SU-DHL-6 (cell line): ENCODE measurements at regions not wholly inside any gene's neighbourhood (a gene's known extent, or its start where the extent isn't known, plus 50 kb on each side); places are given as distances from the start of the nearest gene placed in this dataset.

ENCODE experiments used
- H2AFZ ChIP-seq: fragments of 200-600 bp; sonication (generic); 2 replicates; pipeline ENCODE4 v1.6.1; 2014; ENCODE audit warnings: low read depth, mild to moderate bottlenecking, moderate library complexity, mixed read lengths, antibody characterized with exemption, low read length; ENCODE audit not compliant: severe bottlenecking
- H3F3A ChIP-seq: fragments of 200-600 bp; shearing (Covaris generic); 2 replicates; pipeline ENCODE4 v1.6.0; 2016; ENCODE audit warnings: antibody characterized with exemption, mild to moderate bottlenecking; ENCODE audit not compliant: insufficient read depth
- H3K27ac ChIP-seq: fragments of 200-600 bp; sonication (generic); 2 replicates; pipeline ENCODE4 v1.5.1; 2016; ENCODE audit warnings: low read depth, mild to moderate bottlenecking, low read length, moderate library complexity, mixed read lengths
- H3K27me3 ChIP-seq: fragments of 200-600 bp; sonication (generic), shearing (Covaris generic); 2 replicates; pipeline ENCODE4 v1.6.0; 2014; ENCODE audit warnings: mild to moderate bottlenecking, low read length
- H3K36me3 ChIP-seq: fragments of 200-600 bp; sonication (generic); 2 replicates; pipeline ENCODE4 v1.6.1; 2014; ENCODE audit warnings: mild to moderate bottlenecking, low read length, mixed read lengths
- H3K4me2 ChIP-seq: fragments of 300-600, 200-600 bp; shearing (Covaris generic), sonication (generic); 2 replicates; pipeline ENCODE4 v1.6.0; 2014; ENCODE audit warnings: low read length, low read depth, mild to moderate bottlenecking; ENCODE audit not compliant: poor library complexity, severe bottlenecking
- H3K4me3 ChIP-seq: fragments of 200-600 bp; sonication (generic); 2 replicates; pipeline ENCODE4 v1.5.1; 2014; ENCODE audit warnings: antibody characterized with exemption, low read length, mild to moderate bottlenecking, mixed read lengths; ENCODE audit not compliant: insufficient read depth, poor library complexity, severe bottlenecking
- H3K79me2 ChIP-seq: fragments of 200-600 bp; sonication (generic); 2 replicates; pipeline ENCODE4 v1.6.1; 2014; ENCODE audit warnings: mild to moderate bottlenecking, low read length, moderate library complexity; ENCODE audit not compliant: insufficient read depth
- H3K9ac ChIP-seq: fragments of 200-600 bp; sonication (generic); 2 replicates; pipeline ENCODE4 v1.7.0; 2014; ENCODE audit warnings: mild to moderate bottlenecking, low read length
- H3K9me2 ChIP-seq: fragments of 200-600 bp; sonication (generic); replicated peaks from 2 replicates; pipeline ENCODE4 v1.6.1; 2014; ENCODE audit warnings: low read length; ENCODE audit not compliant: insufficient read depth
- H3K9me3 ChIP-seq: fragments of 200-600 bp; sonication (generic); 2 replicates; pipeline ENCODE4 v1.6.1; 2014; ENCODE audit warnings: low read length, mixed read lengths; ENCODE audit not compliant: insufficient read depth
- H4K20me1 ChIP-seq: fragments of 200-600 bp; sonication (generic); 2 replicates; pipeline ENCODE4 v1.6.1; 2014; ENCODE audit warnings: low read depth, mild to moderate bottlenecking, antibody characterized with exemption, low read length, moderate library complexity, mixed read lengths
- EZH2phosphoT487 ChIP-seq: fragments of 200-600 bp; sonication (generic), shearing (Covaris generic); conservative IDR thresholded peaks from 2 replicates; pipeline ENCODE4 v1.6.1; 2018; ENCODE audit warnings: mild to moderate bottlenecking, antibody characterized with exemption, low read length, moderate library complexity, mixed read lengths
- TF ChIP-seq, protein P1 (sequence below): fragments of 200-600 bp; sonication (generic); IDR thresholded peaks from one replicate; pipeline ENCODE4 v1.5.1; 2017; ENCODE audit warnings: antibody characterized with exemption, mild to moderate bottlenecking, low read length, moderate library complexity; ENCODE audit not compliant: insufficient read depth, poor library complexity, severe bottlenecking

DNA sequence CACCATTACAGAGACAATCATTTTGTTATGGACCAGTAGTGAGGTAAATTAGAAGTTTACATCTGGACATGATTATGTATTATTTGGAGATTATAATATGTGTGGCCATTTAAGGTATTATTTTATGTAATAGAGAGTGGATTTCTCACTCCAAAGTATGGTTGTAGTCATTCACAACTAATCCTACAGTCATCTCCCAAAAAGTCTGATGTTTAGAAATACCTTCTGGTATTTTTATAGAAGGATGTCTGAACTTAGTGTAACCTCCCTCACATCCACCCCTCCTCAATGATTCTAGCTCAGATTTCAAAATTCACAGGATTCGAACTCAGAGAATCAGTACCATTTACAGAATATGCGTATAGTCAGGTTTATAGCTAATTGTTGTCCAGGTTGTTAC, 346.6 kb upstream of the MEIS2 start:
- Histone ChIP-seq H3K79me2 (no peaks in the 10 kb centered on the region), H3K9me3 (no peaks in the 10 kb centered on the region), H3K9ac (no peak overlapping the region), H3K9me2 (no peaks in the 10 kb centered on the region), H3K27ac (no peak overlapping the region), H3F3A (no peaks in the 10 kb centered on the region), H3K36me3 (no peaks in the 10 kb centered on the region), H2AFZ (no peak overlapping the region), H3K4me2 (no peak overlapping the region), H4K20me1 (no peaks in the 10 kb centered on the region), H3K4me3 (no peak overlapping the region), H3K27me3 (no peaks in the 10 kb centered on the region)
- TF ChIP-seq EZH2phosphoT487 = no peak
- TF ChIP-seq, protein P1, sequence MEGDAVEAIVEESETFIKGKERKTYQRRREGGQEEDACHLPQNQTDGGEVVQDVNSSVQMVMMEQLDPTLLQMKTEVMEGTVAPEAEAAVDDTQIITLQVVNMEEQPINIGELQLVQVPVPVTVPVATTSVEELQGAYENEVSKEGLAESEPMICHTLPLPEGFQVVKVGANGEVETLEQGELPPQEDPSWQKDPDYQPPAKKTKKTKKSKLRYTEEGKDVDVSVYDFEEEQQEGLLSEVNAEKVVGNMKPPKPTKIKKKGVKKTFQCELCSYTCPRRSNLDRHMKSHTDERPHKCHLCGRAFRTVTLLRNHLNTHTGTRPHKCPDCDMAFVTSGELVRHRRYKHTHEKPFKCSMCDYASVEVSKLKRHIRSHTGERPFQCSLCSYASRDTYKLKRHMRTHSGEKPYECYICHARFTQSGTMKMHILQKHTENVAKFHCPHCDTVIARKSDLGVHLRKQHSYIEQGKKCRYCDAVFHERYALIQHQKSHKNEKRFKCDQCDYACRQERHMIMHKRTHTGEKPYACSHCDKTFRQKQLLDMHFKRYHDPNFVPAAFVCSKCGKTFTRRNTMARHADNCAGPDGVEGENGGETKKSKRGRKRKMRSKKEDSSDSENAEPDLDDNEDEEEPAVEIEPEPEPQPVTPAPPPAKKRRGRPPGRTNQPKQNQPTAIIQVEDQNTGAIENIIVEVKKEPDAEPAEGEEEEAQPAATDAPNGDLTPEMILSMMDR = no peak

DNA sequence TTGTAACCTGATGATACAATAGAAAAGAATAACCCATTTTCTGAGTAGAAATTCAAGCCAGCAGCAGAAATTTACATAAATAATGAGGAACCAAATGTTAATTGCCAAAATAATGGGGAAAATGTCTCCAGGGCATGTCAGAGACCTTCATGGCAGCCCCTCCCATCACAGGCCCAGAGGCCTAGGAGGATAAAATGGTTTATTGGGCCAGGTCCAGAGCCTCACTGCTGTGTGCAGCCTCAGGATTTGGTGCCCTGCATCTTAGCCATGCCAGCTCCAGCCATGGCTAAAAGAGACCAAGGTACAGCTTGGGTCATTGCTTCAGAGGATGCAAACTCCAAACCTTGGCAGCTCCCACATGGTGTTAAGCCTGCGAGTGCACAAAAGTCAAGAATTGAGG, 352.1 kb upstream of the MEIS2 start:
- H3F3A ChIP-seq = no peaks in the 10 kb centered on the region
- TF ChIP-seq EZH2phosphoT487 = no peak
- TF ChIP-seq, protein P1 = no peak
- H3K4me3 ChIP-seq = no peak overlapping the region
- H3K79me2 ChIP-seq = no peaks in the 10 kb centered on the region
- H3K9me2 ChIP-seq = no peaks in the 10 kb centered on the region
- H3K36me3 ChIP-seq = no peaks in the 10 kb centered on the region
- H2AFZ ChIP-seq = no peak overlapping the region
- H4K20me1 ChIP-seq = no peaks in the 10 kb centered on the region
- H3K27ac ChIP-seq = no peak overlapping the region
- no peak overlapping the region for H3K4me2 ChIP-seq
- H3K27me3 ChIP-seq = no peaks in the 10 kb centered on the region
- H3K9ac ChIP-seq = no peak overlapping the region
- peaks cover 9% of the 10 kb centered on the region; the same call in 1 of the 2 replicates for H3K9me3 ChIP-seq

DNA sequence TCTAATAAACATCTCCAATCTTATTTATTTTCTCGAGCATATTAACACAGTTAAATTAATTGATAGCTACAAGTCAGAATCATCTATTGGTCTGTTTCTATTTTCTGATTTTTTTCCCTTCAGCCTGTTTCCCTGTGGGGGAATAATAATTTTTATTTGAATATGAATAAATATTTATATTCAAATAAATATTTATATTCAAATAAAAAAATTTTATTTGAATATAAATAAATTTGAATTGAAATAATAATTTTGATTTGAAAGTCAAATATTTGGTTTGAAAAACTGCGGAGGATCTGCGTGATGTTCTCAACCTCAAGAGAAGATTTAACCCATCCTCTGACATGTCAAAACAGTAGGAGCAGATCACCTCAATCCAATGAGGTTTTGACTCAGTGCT, 380.1 kb upstream of the MEIS2 start:
- Histone ChIP-seq H2AFZ (no peak overlapping the region), H3K79me2 (no peaks in the 10 kb centered on the region), H3K27me3 (no peaks in the 10 kb centered on the region), H3F3A (no peaks in the 10 kb centered on the region), H3K4me2 (no peak overlapping the region), H3K27ac (no peak overlapping the region), H3K9ac (no peak overlapping the region), H3K9me2 (no peaks in the 10 kb centered on the region), H3K9me3 (no peaks in the 10 kb centered on the region), H3K4me3 (no peak overlapping the region), H4K20me1 (no peaks in the 10 kb centered on the region), H3K36me3 (no peaks in the 10 kb centered on the region)
- TF ChIP-seq EZH2phosphoT487 = no peak
- TF ChIP-seq, protein P1 = no peak
